HG02642 (cell line): ENCODE measurements at regions not wholly inside any gene's neighbourhood (a gene's known extent, or its start where the extent isn't known, plus 50 kb on each side); places are given as distances from the start of the nearest gene placed in this dataset.
"Not testable (repeated sequence)": the region's sequence is repeated elsewhere in the genome, so short reads cannot be mapped to it uniquely, and the experiment has no call there.

ENCODE experiments used
- ATAC-seq: cut with Tn5 transposase; IDR thresholded peaks from one replicate; pipeline ENCODE4 v1.9.1; 2021; ENCODE audit warnings: mild to moderate bottlenecking; ENCODE audit not compliant: unreplicated experiment, poor library complexity

DNA sequence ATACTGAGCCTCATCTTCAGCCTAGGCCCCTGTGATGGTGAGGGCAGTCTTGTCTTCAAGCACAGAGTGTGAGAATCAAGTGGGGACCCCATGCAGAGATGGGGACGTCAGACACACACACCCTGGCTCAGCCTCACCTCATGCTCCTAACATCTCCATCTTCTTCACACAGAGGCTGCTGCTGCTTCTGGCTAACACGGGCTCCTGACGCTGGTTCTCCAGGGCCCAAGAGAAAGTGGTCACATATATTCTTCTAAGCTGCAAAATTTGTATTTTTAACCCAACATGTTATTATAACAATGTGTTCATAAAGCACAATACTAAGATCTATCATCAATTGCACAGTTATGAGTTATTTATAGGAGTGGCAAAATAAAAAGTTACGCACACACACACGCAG, 101.2 kb downstream of the VPREB1 start:
- ATAC-seq: no peak

DNA sequence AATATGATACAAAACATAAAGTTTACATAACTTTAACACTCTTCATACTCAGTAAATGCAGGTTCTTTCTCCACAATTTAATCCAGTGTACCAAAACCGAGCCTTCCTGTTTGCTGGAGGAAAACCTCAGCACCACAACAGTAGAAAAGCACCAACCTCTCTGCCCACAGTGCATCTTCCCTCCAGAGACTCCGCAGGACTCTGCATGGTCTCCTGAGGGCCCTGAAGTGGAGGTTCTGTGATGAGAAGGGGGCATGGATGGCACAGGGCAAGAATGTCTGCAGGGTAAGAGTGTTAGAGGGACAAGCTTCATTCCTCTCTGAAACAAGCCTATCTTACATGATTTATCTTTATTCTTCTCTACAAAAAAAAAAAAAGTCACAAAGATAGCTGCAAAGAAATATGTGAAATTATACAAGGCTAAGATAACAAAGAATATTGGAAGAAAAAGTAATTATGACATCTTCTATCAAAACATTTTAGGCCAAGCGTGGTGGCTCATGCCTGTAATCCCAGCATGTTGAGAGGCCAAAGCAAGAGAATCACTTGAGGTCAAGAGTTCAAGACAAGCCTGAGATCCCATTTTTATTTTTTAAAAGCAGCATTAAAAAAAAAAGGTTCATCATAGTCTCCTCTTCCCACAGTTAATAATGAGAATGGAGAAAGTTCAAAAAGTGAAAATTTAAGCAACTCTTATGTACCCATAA, 102.0 kb downstream of the VPREB1 start:
- ATAC-seq: no peak

DNA sequence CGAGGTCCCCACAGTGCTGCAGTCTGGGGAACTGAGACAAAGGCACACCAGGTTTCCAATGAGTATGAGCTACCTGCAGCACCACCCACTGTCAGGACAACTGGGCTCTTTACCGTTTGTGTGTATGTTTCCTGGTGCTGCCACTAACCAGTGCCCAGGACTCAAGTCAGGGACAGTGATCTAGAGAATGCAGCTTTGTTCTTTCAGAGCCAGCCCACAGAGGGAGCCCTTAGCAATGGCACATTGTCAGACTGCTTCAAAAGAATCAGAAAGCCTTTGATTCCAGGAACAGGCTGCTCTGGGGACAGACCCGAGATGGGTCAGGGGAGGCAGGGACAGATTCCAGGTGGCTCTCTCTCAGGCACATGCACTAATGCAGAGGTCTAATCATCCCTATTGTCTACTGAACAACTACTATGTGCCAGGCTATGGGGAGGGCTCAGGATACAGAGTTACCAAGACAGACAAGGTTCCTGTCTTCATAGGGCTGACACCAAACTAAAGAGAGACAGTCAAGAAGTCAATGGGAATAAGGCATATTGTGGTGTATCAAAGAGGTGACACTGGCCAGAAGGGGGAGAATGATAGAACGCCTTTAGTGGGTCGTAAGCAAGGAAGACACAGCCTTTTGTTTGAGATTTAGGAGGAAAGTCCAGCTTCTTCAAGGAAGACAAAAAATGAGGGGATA, 103.7 kb downstream of the VPREB1 start:
- ATAC-seq: no peak

DNA sequence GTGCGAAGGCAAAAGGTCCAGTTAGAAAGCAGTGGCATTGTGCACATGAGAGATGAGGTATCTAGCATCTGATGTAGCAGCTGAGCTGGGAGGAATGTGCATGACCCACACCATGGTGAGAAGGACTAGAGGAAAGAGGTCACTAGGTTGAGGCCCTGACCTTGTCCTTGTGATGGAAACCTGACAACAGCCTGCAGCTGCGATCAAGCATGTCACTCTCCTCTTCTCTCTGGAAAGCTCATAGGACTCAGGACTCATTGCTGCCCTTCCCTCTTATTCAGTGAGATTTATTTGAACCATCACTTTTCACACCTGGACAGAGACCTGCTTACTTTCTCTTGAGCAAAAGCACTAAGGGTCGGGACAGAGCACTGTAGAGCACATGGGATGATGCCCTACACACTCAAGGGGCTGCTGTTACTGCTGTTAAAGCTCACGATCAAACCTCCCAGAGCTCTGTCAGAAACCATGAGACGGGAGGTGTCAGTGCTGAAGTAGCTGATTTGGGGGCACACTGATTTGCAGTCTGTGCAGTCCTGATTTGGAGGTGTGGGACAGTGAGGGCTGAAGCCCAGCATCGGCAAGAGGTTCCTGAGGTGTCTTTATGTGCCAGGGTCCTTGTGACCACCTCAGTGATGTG, 104.3 kb downstream of the VPREB1 start:
- ATAC-seq: no peak

DNA sequence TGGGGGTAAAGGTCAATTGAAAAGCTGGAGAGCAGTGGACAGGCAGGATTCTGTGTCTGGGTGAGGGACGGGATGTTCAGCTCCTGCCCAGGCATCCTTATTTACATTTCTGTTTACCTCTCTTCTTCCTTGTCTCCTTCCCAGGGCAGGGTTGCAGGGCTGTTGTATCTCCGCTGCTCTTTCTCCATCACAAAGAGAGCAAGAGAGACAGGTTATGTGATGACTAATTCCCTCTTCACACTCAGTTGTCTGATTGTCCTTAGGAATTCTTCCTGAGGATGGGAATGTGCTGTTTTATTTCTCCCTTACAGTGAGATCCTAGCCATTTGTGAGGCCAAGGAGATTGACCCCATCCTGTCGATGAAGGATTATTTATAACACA, 104.9 kb downstream of the VPREB1 start:
- ATAC-seq: no peak

DNA sequence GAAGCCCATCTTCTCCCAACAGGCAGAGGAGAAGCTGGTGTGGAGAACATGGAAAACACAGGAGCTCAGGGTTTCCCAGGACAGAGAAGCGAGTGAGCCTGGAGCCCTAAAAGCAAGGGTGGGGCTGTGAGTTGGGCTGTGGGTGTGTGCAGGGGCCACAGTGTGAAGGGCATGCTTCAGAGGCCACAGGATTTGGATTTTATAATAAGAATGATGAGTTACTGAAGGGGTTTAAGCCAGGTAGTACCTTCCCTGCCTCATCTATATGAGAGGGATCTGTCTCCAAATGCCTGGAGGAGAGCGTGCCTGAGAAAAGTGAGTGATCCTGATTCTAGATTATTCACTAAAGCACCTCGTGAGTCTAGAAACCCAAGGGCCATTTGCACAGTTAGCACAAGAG, 106.8 kb downstream of the VPREB1 start:
- no peak for ATAC-seq

DNA sequence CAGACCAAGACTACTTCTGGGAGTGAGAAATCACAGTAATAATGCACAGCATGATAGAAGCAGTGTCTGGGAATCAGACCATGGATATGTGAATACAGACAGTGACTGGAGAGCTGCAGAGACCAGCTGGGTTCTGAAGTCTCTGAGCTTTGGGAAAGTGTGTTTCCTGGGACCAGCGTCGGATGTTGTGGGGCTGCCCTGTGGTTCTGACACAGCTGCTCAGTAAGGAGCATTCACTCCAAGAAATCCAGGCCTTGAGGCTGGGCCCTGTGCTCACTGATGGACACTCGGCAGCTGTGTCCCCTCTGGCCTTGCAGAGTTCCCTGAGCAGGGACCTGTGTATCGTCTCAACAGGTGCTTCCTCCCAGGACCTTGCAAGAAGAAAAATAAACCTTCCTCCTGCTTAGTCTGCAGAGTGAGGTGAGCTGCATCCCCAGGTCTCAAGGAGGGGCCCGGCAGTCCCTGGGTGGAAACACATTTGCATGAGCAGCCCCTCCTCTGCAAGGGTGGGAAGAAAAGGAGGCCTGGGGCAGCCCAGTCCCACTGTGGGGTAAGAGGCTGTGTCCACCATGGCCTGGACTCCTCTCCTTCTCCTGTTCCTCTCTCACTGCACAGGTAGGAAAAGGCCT, 107.9 kb downstream of the VPREB1 start:
- ATAC-seq: no peak

DNA sequence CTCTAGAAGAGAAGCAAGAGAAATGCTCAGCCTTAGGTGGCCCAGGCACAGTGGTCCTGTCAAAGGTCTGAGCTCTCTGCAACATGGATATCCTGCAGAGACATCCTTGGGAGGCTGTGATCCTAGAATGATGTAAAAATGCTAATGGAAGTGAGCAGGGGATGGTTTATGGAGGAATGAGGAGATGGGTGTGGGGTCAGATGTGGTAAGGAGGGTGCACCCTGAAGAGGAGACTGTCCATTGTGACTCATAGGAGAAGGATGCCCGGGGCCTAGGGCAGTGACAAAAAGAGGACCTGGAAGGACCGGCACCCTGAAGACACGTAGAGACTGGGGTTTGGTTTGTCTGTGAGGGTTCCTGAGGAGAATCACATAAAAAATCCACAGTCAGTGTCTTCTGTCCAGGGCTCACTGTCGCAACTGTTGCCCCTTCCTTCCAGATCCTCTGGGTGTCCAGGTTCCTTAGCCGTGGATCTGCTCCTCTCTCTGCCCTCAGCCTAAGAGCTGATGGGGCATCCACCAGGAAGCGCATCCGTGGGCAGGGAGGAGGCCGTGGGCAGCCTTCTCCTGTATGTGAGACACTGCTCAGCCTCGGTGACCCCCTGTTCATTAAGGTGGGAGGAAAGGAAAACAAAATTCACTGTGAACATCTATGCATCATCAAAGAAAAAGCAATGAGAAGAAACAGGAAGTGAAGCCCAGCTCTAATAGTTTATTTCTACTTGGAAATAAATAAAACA, 110.7 kb downstream of the VPREB1 start:
- ATAC-seq: no peak

DNA sequence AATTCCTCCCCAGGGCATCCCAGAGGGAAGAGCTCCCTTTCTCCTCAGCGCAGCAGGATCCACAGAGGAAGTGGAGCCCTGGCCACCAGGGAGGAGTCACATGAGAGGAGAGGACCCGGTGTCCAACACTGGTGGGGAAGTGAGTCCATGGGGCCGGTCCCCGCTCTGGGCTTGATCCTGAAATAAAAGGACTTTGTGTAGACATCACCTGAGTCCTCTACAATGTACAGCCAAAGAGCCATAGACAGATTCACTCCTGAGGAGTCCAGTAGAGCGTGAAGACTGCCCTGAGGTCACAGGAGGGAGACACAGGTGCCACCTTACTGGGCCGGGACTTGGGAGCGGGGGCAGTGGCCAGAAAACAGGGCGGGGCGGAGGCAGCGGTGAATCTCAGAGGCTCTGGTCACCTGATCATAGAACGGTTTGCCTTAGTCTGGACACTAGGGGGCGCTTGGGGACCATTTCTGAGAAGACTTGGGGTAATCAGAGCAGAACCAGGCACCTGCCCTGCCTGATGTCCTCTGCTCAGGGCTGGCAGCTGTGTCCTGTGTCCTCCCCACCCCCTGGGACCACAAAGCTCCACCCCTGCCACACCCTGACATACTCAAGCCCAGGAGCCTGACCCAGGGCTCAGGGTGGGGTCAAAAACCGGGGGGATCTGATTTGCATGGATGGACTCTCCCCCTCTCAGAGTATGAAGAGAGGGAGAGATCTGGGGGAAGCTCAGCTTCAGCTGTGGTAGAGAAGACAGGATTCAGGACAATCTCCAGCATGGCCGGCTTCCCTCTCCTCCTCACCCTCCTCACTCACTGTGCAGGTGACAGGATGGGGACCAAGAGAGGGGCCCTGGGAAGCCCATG, 112.7 kb downstream of the VPREB1 start:
- peak; percentile 75 for ATAC-seq

DNA sequence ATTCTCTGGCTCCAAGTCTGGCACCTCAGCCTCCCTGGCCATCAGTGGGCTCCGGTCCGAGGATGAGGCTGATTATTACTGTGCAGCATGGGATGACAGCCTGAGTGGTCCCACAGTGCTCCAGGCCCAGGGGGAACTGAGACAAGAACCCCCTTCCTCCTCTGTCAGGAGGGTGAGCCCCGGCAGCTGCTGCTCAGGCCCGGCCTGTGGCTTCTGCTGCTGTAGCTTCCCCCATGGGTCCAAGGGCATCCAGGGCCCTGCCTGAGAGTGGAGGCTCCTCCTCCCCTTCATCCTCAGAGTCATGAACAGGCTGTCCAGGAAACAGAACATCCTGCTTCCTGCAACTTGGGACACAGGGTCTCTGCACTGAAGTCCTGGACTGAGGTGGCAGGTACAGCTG, 113.6 kb downstream of the VPREB1 start:
- no peak for ATAC-seq

DNA sequence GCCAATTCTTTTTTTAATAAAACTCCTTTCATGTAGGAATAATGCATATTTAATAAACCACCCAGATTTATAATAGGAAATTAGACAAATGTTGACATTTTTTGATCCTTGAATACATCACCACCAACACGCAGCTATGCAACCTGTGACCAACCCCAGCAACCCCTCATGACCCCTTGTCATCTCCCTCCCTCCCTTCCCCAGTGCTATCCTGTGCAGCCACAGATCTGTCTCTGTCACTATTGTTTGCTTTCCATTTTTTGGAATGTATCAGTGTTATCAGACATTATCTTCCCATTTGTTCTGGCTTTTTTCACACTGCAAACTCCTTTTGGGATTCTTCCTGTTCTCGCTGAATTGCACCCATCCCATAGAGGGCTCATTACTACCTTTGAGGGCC, 114.1 kb downstream of the VPREB1 start:
- ATAC-seq: no peak

DNA sequence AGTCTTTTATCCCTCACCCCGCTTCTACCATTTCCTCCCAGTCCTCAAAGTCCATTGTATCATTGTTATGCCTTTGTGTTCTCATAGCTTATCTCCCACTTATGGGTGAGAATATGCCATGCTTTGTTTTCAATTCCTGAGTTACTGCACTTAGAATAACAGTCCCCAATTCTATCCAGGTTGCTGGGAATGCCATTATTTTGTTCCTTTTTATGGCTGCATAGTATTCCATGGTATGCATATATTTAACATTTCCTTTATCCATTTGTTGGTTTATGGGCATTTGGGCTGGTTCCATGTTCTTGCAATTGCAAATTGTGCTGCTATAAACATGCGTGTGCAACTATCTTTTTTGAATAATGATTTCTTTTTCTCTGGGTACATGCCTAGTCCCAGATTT, 114.9 kb downstream of the VPREB1 start:
- no peak for ATAC-seq

DNA sequence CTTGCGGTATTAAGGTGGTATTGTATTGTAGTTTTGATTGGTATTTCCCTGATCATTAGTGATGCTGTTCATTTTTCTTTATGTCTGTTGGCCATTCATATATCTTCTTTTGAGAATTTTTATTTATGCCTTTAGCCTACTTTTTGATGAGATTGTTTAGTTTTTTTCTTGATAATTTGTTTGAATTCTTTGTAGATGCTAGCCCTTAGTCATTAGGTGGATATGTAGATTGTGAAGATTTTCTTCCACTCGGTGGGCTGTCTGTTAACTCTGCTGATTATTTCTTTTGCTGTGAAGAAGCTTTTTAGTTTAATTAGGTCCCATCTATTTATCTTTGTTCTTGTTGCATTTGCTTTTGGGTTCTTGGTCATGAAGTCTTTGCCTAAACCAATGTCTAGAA, 115.4 kb downstream of the VPREB1 start:
- ATAC-seq: no peak

DNA sequence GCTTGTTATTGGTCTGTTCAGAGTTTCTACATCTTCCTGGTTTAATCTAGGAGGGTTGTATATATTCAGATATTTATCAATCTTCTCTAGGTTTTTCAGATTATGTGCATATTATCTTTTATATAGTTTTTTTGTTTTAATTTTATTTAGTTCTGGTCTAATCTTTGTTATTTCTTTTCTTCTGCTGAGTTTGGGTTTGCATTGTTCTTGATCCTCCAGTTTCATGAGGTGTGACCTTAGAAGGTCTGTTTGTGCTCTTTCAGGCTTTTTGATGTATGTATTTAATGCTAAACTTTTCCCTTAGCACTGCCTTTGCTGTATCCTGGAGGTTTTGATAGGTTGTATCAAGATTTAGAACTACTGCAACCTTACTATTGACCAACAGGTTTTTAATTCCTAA, 117.7 kb downstream of the VPREB1 start:
- ATAC-seq: no peak

DNA sequence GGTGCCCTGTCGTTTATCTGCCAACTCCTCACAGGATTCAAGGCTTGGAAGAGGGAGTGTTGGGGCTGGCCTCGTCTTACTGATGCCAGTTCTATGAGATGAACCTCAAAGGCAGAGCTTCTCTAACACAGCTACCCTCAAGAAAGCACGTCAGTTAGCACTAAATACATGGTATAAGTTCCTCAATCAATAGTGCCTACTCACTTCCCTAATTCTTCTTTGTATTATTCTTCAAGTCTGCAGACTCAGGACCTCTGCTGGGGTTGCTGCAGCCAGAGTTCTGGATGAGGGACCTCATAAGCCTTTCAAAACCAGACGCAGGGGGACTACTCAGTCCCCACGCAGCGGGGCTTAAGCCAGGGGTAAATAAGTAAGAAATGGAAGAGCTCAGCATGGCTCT, 118.3 kb downstream of the VPREB1 start:
- ATAC-seq: no peak

DNA sequence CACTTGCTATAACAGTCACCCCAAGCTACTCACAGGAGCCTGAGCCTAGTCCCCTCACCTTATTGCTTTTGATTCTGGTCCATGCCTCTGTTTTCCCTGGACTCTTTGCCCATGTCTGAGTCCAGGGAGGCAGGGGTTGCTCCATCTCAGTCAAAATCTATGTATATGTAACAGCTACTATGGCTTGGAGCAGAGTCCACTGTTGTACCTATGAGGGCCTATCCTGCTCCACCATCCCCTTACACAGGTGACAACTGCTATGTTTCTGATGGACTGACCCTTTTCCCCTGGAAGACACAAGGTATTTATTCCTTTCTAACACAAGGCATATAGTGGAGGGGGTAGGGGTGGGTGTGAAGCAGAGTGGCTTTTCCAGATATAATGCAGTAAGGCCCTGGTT, 119.6 kb downstream of the VPREB1 start:
- no peak for ATAC-seq

DNA sequence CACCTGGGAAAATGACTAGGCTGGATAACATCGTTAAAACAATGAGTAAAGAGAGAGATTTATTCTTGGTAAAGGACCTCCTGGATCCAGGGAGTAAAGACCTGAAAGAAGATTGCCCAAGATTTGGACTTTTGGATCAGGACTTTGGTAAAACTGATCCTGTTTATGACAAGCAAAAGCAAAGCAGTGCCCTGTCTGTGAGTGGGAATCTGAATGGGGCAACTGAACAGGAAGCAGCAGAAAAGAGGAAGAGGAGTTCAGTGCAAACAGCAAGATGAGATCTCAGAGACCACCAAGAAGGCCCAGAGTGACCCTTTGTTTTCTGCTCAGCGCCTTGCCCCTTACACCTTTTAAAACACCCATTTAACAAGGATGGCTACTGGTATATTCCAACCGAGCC, 122.0 kb downstream of the VPREB1 start:
- no peak for ATAC-seq

DNA sequence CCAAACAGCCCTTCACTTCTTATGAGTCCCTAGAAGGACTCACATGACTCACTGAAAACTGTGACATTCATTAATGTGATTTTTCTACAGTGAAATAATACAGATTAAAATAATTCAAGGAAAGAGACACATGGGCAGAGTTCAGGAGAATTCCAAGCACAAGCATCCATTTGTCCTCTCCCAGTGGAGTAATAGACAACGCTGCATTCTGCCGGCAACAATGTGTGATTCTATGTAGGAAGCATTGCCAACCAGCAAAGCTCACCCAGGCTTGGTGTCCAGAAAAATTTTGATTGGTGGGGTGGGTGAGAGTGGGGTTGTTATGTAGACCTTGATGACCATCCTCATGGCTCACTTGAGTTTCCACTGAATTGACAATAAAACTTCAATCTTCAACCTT, 123.9 kb downstream of the VPREB1 start:
- no peak for ATAC-seq

DNA sequence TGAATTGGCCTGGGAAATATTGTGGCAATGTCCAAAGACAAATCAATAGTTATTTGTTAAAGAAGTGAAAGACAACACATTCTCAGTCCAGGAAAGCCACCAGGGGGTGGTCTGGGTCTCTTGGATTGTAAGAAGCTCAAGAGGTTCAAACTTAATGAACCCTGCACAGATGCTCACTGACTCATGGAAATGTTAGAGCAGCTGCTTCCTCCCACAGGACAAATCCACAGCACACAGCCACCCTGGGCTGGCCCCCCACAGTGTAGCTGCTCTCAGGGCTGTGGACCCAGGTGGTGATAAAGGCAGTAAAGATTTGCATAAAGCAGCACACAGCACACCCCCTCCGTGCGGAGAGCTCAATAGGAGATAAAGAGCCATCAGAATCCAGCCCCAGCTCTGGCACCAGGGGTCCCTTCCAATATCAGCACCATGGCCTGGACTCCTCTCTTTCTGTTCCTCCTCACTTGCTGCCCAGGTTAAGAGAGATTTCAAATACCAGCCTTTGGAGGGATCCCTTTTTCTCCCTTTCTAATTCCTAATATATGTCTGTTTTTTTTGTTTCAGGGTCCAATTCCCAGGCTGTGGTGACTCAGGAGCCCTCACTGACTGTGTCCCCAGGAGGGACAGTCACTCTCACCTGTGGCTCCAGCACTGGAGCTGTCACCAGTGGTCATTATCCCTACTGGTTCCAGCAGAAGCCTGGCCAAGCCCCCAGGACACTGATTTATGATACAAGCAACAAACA, 124.8 kb downstream of the VPREB1 start:
- not testable (repeated sequence) for ATAC-seq
